ENCODE measurements at regions not wholly inside any gene's neighbourhood (a gene's known extent, or its start where the extent isn't known, plus 50 kb on each side); places are given as distances from the start of the nearest gene placed in this dataset.
"Not testable (repeated sequence)": the region's sequence is repeated elsewhere in the genome, so short reads cannot be mapped to it uniquely, and the experiment has no call there.

DNA sequence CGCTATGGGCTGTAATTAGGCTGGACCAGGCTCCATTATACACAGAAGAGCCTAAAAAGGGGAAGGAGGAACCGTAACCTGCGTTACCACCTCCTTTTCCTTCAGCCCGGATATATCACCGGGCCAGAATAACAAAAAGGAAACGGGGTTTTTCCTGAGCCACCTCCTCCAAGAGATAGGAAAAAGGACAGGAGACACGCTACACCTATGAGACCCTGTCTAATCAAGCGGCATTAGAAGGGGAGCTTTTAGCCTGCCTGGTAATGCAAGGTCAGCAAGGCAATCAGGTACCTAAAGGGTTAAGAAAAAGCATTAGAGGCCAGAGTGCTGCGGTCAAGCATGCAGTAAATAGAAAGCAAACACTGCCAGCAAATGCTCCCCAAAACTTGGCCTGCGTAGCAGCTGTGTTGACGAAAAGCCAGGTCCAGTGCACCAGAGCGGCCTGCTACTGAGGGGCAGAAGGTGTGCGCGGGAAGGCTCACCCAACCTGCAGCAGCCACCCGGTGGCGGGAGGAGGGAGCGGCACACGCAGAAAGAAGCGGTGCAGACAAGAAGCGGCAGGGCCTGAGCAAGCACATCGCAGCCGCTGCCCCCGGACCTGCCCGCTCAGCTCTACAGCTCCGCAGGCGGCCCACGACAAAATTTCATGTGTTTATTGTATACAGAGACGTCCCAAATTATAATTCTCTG is 1466.1 kb downstream of the UQCRFS1 start:
- peak; percentile 33 for DNase-seq

DNA sequence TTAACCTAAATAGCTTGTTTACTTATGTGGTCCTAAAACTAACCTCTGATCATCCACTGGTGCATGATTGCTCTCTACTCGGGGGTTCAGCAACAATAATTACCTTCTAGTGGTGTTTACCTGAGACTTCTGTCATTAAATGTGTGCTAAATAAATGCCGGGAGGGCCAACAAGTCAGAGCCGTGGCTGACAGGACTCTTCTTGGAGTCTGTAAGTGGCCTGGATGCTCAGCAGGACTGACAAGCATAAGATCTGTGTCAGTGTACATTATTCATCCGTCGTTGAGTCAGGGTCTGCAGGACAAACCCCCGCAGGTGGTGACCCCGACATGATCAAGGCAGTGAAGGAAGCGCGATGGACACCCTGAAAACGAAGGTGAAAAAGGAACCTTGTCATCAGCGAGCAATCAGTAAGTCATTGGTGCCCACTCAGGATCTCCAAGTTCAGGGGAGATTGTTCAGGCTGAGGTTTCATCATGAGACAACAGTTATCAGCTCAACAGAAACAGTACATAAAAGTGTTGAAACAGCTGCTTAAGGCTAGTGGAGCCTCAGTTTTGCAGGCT is 1466.9 kb downstream of the UQCRFS1 start:
- DNase-seq: no peak

DNA sequence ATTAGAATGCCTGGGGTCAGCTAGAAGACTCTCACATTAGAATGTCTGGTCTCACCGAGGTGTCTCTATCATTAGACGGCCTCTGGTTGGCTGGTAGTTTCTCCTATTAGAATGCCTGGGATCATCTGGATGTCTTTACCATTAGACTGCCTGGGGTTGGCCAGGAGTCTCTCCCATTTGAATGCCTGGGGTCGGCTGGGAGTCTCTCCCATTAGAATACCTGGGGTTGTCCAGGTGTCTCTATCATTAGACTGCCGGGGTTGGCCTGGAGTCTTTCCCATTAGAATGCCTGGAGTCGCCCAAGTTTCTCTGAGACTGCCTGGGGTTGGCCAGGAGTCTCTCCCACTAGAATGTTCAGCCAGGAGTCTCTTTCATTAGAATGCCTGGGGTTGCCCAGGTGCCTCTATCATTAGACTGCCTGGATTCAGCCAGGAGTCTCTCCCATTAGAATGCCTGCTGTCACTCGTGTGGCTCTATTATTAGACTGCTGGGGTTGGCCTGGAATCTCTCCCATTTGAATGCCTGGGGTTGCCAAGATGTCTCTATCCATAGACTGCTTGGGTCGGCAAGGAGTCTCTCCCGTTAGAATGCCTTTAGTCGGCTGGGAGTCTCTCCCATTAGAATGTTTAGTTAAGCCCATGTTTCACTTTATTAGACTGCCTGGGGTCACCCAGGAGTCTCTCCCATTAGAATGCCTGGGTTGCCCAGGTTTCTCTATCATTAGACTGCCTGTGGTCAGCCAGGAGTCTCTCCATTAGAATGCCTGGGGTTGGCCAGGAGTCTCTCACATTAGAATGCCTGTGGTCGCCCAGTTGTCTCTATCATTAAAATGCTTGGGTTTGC is 1467.8 kb downstream of the UQCRFS1 start:
- no peak for DNase-seq

DNA sequence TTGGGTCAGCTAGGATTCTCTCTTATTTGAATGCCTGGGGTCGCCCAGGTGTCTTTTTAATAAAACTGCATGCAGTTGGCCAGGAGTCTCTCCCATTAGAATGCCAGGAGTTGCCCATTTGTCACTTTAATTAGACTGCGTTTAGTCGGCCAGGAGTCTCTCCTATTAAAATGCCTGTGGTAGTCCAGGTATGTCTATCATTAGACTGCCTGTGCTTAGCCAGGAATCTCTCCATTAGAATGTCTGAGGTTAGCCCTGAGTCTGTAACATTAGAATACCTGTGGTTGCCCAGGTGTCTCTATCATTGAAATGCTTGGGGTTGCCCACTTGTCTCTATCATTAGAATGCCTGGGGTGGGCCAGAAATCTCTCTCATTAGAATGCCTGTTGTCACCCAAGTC is 1470.9 kb downstream of the UQCRFS1 start:
- DNase-seq: no peak

DNA sequence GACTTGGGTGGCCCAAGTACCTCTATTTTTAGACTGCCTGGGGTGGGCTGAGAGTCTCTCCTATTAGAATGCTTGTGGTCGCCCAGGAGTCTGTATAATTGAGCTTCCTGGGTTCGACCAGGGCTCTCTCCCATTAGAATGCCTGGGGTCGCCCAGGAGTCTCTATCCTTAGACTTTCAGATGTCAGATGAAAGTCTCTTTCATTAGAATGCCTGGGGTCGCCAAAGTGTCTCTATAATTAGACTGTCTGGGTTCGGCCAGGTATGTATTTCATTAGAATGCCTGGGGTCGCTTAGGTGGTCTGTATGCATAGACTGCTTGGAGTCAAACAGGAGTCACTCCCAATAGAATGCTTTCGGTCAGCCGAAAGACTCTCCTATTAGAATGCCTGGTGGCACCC is 1471.7 kb downstream of the UQCRFS1 start:
- DNase-seq: no peak

DNA sequence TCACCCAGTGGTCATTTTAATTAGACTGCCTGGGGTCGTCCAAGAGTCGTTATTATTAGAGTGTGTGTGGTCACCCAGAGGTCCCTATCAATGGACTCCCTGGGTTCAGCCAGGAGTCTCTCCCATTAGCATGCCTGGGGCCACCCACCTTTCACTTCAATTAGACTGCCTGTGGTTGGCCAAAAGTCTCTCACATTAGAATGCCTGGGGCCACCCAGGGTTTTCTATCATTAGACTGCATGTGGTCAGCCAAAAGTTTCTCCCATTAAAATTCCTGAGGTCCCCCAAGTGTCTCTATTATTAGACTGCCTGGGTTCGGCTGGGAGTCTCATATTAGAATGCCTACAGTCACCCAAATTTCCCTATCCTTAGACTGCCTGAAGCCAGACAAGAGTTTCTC is 1472.6 kb downstream of the UQCRFS1 start:
- DNase-seq: no peak

DNA sequence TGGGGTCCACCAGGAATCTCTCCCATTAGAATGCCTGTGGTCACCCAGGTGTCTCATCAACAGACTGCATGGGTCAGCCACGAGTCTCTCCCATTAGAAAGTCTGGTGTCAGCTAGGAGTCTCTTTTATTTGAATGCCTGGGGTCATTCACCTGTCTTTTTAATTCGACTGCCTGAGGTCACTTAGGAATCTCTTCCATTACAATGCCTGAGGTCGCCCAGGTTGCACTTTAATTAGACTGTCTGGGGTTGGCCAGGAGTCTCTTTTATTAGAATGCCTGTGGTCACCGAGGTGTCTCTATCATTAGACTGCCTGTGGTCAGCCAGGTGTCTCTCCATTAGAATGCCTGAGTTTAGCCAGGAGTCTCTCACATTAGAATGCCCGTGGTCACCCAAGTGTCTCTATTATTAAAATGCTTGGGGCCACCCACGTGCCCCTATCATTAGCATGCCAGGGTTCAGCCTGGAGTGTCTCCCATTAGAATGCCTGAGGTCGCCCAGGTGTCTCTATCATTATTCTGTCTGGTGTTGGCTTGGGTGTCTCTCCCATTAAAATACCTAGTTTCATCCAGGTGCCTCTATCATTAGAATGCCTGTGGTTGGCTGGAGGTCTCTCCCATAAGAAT is 1474.3 kb downstream of the UQCRFS1 start:
- no peak for DNase-seq

DNA sequence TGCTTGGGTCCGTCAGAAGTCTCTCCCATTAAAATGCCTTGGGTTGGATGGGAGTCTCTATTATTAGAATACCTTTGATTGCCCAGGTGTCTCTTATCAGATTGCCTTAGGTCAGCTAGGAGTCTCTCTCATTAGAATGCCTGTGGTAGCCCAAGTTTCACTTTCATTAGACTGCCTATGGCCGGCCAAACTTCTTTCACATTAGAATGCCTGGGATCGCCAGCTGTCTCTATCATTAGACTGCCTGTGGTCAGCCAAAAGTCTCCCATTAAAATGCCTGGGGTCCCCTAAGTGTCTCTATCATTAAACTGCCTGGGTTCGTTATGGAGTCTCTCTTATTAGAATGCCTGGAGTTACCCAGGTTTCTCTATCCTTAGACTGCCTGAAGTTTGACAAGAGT is 1476.7 kb downstream of the UQCRFS1 start:
- no peak for DNase-seq

DNA sequence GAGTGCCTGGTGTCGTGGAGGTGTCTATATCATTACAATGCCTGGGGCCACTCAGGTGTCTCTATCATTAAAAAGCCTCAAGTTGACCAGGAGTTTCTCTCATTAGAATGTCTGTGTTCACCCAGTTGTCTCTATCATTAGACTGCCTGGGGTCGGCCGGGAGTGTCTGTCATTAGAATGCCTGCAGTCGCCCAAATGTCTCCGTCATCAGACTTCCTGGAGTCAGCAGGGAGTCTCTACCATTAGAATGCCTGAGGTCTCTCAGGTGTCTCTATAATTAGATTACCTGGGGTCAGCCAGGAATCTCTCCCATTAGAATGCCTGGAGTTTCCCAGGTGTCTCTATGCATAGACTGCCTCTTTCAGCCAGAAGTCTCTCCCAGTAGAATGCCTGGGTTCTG is 1477.6 kb downstream of the UQCRFS1 start:
- DNase-seq: no peak

DNA sequence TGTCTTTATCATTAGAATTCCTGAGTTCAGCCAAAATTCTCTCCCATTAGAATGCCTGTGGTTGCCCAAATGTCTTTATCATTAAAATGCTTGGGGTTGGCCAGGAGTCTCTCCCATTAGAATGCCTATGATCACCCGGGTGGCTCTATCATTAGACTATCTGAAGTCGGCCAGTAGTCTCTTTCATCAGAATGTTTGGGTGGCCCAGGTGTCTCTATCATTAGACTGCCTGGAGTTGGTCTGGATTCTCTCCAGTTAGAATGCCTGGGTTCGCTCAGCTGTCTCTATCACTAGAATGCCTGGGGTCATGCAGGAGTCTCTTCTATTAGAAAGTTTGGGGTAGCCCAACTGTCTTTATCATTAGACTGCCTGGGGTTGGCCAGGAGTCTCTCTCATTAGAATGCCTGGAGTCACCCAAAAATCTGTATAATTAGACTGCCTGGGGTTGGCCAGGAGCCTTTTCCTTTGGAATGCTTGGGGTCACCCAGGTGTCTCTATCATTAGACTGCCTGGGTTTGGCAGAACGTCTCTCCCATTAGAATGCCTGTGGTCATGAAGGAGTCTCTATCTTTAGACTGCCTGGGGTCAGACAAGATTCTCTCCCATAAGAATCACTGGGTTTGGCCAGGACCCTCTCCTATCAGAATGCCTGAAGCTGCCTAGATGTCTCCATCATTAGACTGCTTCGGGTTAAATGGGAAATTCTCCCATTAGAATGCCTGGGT is 1478.3 kb downstream of the UQCRFS1 start:
- DNase-seq: no peak

DNA sequence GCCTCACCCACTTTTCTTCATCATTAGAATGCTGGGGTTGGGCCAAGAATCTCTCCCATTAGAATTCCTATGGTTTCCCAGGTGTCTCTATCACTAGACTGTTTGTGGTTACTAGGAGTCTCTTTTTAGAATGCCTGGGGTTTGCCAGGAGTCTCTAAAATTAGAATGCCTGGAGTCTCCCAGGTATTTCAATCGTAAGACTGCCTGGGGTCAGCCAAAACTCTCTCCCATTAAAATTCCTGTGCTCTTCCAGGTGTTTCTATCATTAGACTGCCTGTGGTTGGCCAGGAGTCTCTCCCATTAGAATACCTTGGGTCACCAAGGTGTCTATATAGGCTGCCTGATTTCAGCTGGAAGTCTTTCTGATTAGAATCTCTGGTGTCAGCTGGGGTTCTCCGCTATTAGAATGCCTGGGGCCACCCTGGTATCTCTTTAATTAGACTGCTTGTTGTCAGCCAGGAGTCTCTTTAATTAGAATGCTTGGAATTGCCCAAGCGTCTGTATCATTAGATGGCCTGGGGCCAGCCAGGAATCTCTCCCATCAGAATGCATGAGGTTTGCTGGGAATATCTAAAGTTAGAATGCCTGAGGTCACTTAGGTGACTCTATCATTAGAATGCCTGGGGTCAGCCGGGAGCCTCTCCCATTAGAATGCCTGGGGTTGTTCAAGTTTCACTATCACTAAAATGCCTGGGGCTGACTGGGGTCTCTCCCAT is 1479.2 kb downstream of the UQCRFS1 start:
- DNase-seq: no peak

DNA sequence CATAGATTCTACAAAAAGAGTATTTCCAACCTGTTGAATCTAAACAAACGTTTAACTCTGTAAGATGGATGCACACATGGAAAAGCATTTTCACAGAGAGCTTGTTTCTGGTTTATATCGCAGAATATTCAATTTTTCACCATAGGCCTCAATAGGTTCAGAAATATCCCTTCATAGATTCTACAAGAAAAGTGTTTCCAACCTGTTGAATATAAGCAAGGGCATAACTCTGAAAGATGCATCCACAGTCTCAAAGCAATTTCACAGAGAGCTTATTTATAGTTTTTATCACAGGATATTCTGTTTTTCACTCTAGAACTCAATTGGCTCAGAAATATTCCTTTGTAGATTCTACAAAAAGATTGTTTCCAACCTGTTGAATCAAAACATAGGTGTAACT is 1483.6 kb downstream of the UQCRFS1 start:
- DNase-seq: no peak

DNA sequence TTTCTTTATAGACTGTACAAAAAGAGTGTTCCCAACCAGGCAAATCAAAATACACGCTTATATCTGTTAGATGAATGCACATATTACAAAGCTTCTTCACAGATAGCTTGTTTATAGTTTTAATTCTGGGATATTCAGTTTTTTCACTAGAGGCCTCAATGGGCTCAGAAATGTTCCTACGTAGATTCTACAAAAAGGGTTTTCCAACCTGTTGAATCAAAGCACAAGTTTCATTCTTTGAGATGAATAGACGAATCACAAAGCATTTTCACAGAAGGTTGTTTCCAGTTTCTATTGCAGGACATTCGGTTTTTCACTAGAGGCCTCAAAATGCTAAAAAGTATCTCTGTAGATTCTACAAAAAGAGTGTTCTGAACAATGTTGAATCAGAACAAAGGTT is 1490.3 kb downstream of the UQCRFS1 start:
- no peak for DNase-seq

DNA sequence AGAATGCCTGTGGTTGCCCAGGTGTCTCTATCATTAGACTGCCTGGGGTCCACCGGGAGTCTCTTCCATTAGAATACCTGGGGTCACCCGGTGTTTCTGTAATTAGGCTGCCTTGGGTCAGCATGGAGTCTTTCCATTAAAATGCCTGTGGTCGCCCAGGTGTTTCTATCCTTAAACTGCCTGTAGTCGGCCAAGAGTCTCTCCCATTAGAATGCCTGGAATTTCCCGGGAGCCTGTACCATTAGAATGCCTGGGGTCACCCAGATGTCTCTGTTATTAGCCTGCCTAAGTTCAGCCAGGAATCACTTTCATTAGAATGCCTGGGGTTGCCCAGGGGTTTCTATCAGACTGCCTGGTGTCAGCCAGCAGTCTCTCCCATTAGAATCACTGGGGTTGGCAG is 1492.8 kb downstream of the UQCRFS1 start:
- no peak for DNase-seq

DNA sequence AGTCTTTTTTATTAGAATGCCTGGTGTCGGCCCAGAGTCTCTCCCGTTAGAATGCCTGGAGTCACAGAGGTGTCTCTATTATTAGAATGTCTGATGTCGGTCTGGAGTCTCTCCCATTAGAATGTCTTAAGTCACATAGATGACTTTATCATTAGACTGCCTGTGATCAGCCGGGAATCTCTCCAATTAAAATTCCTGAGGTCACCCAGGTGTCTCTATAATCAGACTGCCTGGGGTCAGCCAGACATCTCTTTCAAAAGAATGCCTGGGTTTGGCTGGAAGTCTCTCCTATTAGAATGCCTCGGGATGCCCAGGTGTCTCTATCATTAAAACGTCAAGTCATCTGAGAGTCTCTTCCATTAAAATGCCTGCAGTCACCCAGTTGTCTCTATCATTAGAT is 1493.9 kb downstream of the UQCRFS1 start:
- no peak for DNase-seq

DNA sequence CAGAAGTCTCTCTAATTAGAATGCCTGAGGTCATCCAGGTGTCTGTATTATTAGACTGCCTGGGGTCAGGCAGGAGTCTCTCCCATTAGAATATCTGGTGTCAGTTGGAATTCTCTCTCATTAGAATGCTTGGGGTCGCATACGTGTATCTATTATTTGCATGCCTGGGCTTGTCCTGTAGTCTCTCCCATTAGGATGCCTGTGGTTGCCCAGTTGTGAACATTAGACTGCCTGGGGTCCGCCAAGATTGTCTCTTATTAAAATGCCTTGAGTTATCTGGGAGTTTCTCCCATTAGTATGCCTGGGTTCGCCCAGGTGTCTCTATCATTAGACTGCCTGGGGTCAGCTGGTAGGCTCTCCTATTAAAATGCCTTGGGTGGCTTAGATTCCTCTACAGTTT is 1494.7 kb downstream of the UQCRFS1 start:
- DNase-seq: no peak

DNA sequence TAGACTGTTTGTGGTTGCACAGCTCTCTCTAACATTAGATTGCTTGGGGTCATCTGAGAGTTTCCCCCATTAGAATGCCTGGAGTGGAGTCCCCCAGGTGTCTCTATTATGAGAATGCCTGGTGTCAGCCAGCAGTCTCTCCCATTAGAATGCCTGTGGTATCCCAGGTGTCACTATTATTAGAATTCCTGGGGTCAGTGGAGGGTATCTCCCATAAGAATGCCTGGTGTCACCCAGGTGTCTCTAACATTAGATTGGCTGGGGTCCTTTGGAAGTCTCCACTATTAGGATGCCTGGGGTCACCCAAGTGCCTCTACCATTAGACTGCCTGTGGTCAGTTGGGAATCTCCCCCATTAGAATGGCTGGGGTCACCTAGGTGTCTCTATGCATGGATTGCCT is 1495.1 kb downstream of the UQCRFS1 start:
- DNase-seq: no peak

DNA sequence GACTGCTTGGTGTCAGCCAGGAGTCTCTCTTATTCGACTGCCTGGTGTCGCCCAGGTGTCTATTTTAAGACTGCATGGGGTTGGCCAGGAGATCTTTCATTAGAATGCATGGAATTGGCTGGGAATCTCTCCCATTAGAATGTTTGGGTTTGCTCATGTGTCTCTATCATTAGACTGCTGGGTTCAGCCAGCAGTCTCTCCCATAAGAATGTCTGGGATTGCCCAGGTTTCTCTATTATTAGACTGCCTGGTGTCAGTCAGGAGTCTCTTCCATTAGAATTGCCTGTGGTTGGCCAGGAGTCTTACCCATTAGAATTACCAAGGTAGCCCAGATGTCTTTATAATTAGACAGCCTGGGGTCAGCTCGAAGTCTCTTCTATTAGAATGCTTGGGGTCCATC is 1496.0 kb downstream of the UQCRFS1 start:
- no peak for DNase-seq

DNA sequence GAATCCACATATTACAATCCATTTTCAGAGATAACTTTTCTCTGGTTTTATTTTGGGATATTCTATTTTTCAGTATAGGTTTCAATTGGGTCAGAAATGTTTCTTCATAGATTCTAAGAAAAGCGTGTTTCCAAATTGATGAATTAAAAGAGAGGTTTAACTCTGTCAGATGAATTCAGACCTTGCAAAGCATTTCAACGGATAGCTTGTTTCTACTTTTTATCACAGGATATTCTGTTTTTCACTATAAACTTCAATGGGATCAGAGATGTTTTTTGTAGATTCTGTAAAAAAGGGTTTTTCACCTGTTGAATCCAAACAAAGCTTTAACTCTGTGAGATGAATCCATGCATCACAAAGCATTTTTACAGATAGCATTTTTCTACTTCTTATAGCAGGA is 1498.1 kb downstream of the UQCRFS1 start:
- DNase-seq: no peak

DNA sequence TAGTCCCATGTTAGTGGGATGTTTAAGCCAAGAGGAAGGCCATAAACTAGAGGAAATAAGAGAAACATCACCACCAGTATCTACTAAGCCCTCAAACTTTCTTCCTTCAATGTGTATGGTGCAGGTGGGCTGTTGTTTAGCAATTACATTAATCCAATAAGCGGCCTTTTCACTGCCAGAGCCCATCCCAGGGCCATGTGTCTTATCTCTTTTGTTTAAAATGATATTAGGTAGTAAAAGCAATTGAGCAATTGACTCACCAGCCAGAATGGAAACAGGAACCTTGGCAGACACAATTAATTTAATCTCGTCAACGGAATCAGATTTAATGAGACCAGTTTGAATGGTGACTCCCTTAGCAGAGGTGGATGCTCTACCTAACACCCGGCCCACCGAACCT is 1503.5 kb downstream of the UQCRFS1 start:
- DNase-seq: no peak

DNA sequence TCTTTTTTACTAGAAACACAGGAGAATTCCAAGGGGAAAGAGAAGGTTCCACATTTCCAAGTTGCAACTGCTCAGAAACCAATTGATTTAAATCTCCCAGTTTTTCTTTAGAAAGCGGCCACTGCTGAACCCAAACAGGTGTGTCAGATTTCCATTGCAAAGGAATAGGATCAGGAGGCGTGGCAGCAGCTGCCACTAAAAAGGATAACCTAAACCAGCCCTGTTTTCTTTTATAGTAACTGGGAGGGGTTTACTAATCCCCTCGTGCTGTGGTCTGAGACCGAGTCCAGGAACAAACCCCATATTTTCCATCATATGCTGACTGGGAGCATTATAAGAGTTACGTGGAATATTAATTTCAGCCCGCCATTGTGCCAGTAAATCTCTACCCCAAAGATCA is 1504.0 kb downstream of the UQCRFS1 start:
- DNase-seq: not testable (repeated sequence)

DNA sequence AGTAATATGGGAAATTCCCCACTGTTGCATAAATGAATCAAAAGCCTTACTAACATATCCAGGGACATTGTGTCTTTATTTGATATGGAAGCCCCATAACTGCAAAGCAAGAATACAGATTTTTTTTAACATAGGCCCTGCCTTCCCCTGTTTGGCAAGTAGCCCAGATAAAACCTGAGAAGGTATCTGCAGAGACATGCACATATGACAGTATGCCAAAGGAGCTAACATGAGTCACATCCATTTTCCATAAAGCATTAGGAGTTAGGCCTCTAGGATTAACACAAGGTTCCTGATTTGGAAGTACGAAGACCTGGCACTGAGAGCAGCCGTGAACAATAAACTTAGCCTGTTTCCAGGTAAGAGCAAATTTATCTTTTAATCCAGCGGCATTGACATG is 1505.9 kb downstream of the UQCRFS1 start:
- DNase-seq: not testable (repeated sequence)

All from hematopoietic multipotent progenitor cell treated with erythropoietin and hydrocortisone succinate and interleukin-3 and kit ligand, for 6 days (in vitro differentiated cells).